ENCODE measurements at regions not wholly inside any gene's neighbourhood (a gene's known extent, or its start where the extent isn't known, plus 50 kb on each side); places are given as distances from the start of the nearest gene placed in this dataset.

DNA sequence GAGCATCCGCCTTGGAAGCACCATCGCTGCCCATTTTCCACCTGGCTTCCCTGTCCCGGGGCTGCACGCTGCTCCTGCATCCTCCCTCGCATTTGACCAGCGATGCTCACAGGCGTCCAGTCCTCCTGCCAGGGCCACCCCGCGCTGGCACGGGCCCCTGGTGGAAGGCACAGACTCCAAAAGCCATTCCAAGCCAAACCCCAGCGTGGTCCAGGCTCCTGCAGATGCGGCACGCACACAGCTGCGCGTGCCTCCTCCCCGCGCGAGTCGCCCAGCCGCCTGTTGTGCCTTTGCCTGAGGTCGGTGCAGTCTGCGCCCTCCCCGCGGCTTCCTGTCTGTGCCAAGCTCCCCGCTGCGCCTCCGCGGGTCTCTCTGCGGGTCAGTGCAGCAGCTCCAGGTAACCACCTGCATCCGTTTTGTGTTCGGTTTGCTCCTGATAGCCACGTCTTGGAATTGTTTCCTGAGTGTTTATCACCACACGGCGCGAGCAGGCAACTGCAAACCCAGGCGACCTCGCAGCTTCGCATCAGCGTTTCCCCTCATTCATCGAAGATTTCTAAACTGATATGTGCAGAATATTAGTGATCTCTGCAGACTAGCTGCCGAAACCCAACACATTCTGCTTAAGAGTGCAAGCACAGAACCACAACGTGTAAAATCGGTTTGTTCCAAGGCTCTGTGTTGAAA is 65.2 kb upstream of the SALL3 start:
- H3K4me3 ChIP-seq (replicated peaks; ENCODE audit: low read depth, low read length): no peak overlapping the region
- no peak for TF ChIP-seq CTCF (IDR thresholded peaks at IDR 0.05; ENCODE audit: low read length, missing control alignments)
- DNase-seq (ENCODE audit: low read depth): no peak

DNA sequence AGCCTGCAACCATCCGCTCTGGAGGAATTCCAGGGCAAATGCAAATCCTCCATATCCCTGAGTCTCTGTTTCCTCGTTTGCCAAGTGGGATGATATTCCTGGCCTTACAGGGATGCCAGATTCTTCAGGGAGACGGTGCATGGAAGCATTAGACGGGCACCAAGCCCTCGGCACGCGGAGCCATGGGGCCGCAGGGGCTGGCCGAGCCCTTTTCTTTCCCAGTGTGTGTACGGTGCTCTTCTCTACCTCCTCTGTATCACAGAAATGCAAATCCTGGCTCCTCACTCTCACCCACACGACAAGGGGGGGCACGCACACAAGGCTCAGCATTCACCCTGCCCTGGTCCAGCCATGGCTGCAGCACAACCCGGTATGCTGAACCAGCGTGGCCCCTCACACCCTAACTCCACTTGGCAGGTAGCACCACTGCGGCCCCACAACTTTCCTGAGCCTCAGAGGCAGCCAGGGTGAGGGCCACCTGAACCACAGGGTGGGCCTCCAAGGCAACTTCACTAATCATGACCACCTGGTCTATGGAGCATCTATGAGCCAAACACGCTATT is 64.1 kb upstream of the SALL3 start:
- DNase-seq (ENCODE audit: low read depth): no peak
- no peak for TF ChIP-seq CTCF (IDR thresholded peaks at IDR 0.05; ENCODE audit: low read length, missing control alignments)
- no peak overlapping the region for H3K4me3 ChIP-seq (replicated peaks; ENCODE audit: low read depth, low read length)

DNA sequence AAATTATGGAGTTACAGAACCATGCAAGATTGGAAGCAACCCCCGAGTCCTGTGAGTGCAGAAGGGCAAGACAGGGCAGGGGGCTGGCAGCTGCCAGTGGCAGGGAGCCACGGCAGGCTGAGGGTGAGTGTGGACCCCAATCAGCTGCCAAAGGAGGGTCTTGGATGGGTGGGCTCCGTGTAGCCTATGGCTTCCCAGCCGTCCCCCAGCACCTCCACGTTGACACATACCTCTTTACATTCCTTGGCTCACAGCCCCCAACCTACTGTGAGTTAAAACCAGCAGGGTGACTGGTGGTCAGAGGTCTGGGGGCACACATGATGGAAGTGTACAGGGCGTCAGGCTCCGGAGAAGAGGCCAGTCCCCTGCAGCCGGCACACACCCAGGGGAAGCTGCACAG is 60.9 kb upstream of the SALL3 start:
- H3K4me3 ChIP-seq (replicated peaks; ENCODE audit: low read depth, low read length): no peak overlapping the region
- no peak for DNase-seq (ENCODE audit: low read depth)
- no peak for TF ChIP-seq CTCF (IDR thresholded peaks at IDR 0.05; ENCODE audit: low read length, missing control alignments)

GRCh38 chr18:78919956-78920355 is 59.7 kb upstream of the SALL3 start:
- TF ChIP-seq CTCF (IDR thresholded peaks at IDR 0.05; ENCODE audit: low read length, missing control alignments): no peak
- DNase-seq (ENCODE audit: low read depth): no peak
- H3K4me3 ChIP-seq (replicated peaks; ENCODE audit: low read depth, low read length): no peak overlapping the region

- H3K4me3 ChIP-seq (replicated peaks; ENCODE audit: low read depth, low read length): no peak overlapping the region
- DNase-seq (ENCODE audit: low read depth): no peak
- no peak for TF ChIP-seq CTCF (IDR thresholded peaks at IDR 0.05; ENCODE audit: low read length, missing control alignments)
Measured at GRCh38 chr18:78920456-78921138, 59.0 kb upstream of the SALL3 start.

DNA sequence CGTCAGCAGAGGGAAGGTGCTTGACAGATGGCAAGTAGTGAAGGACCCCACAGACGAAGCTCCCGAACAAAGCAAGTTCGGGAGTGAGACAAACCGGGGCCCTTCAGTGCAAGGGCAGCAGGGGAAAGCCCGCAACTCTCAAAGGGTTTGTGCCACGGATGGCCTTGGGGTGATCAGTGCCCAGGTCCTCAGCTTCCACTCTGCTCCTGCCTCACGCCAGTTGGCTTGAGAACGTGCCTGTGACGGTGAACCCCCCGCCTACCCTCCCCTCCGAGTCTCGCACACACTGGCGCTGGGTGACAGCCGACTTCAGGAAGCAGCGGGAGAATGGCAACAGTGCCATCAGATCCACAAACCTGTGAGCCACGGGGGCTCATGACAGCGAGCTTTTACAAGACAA is 56.8 kb upstream of the SALL3 start:
- no peak for TF ChIP-seq CTCF (IDR thresholded peaks at IDR 0.05; ENCODE audit: low read length, missing control alignments)
- DNase-seq (ENCODE audit: low read depth): no peak
- no peak overlapping the region for H3K4me3 ChIP-seq (replicated peaks; ENCODE audit: low read depth, low read length)

All from fibroblast of pulmonary artery (primary cell).